Stimulated activated memory B cell treated with anti-CD40 and anti-IgM and Interleukin-4, amounts not matched to agents 10 μg/mL and 1 μg/mL and 100 μg/mL, for 72 hours (primary cell): ENCODE measurements at regions not wholly inside any gene's neighbourhood (a gene's known extent, or its start where the extent isn't known, plus 50 kb on each side); places are given as distances from the start of the nearest gene placed in this dataset.
A peak's percentile ranks its signal among the peaks of the same experiment; 100 is the strongest.
"Not testable (repeated sequence)": the region's sequence is repeated elsewhere in the genome, so short reads cannot be mapped to it uniquely, and the experiment has no call there.

ENCODE experiments used
- ATAC-seq: fragments of 150-1000 bp; cut with Tn5 transposase; 2 replicates; pipeline ENCODE4 v1.10.0; 2021
- H3K27ac Mint-ChIP-seq: one replicate; pipeline ENCODE4 v1.8.0; 2022; ENCODE audit warnings: mild to moderate bottlenecking, mixed read lengths
- H3K27me3 Mint-ChIP-seq: one replicate; pipeline ENCODE4 v1.8.0; 2022; ENCODE audit warnings: mixed read lengths
- H3K36me3 Mint-ChIP-seq: one replicate; pipeline ENCODE4 v1.8.0; 2022; ENCODE audit warnings: mixed read lengths
- H3K4me1 Mint-ChIP-seq: one replicate; pipeline ENCODE4 v1.8.0; 2022; ENCODE audit warnings: mixed read lengths
- H3K4me3 Mint-ChIP-seq: one replicate; pipeline ENCODE4 v1.8.0; 2022; ENCODE audit warnings: mild to moderate bottlenecking, moderate library complexity, mixed read lengths
- H3K9me3 Mint-ChIP-seq: one replicate; pipeline ENCODE4 v1.8.0; 2022; ENCODE audit warnings: mixed read lengths

- peaks cover 3% of the 10 kb centered on the region for H3K4me1 Mint-ChIP-seq
- no peak for ATAC-seq
Observed at GRCh38 chr10:3568392-3568791, 216.6 kb downstream of the KLF6 start.

GRCh38 chr10:3567291-3567963 is 217.6 kb downstream of the KLF6 start:
- Mint-ChIP-seq H3K27me3 (peaks cover 11% of the 10 kb centered on the region), H3K4me3 (no peak overlapping the region), H3K36me3 (no peaks in the 10 kb centered on the region), H3K27ac (no peak overlapping the region), H3K9me3 (no peaks in the 10 kb centered on the region), H3K4me1 (peaks cover 6% of the 10 kb centered on the region)
- no peak for ATAC-seq

More at GRCh38 chr10:3568392-3568791, 216.6 kb downstream of the KLF6 start:
- Mint-ChIP-seq H3K9me3 (no peaks in the 10 kb centered on the region), H3K27ac (no peak overlapping the region), H3K4me3 (no peak overlapping the region), H3K27me3 (peaks cover 11% of the 10 kb centered on the region), H3K36me3 (no peaks in the 10 kb centered on the region)

- no peaks in the 10 kb centered on the region for H3K36me3 Mint-ChIP-seq
- no peaks in the 10 kb centered on the region for H3K9me3 Mint-ChIP-seq
- no peak overlapping the region for H3K27ac Mint-ChIP-seq
- H3K4me1 Mint-ChIP-seq: peaks cover 6% of the 10 kb centered on the region
- no peak for ATAC-seq
- H3K27me3 Mint-ChIP-seq: peaks cover 11% of the 10 kb centered on the region
- H3K4me3 Mint-ChIP-seq: no peak overlapping the region
Observed at GRCh38 chr10:3566627-3567026, 218.4 kb downstream of the KLF6 start.

- H3K27me3 Mint-ChIP-seq: peaks cover 2% of the 10 kb centered on the region
- H3K4me3 Mint-ChIP-seq: no peak overlapping the region
- H3K27ac Mint-ChIP-seq: no peak overlapping the region
- peaks cover 6% of the 10 kb centered on the region for H3K4me1 Mint-ChIP-seq
- no peaks in the 10 kb centered on the region for H3K36me3 Mint-ChIP-seq
- ATAC-seq: no peak
- H3K9me3 Mint-ChIP-seq: no peaks in the 10 kb centered on the region
Observed at GRCh38 chr10:3564346-3565002, 220.5 kb downstream of the KLF6 start.

- no peak overlapping the region for H3K27ac Mint-ChIP-seq
Observed at GRCh38 chr10:3563298-3563697, 221.7 kb downstream of the KLF6 start.

GRCh38 chr10:3560628-3561027 is 224.4 kb downstream of the KLF6 start:
- peaks cover 16% of the 10 kb centered on the region for H3K27me3 Mint-ChIP-seq
- ATAC-seq, H3K4me1 Mint-ChIP-seq, H3K27ac Mint-ChIP-seq, H3K36me3 Mint-ChIP-seq, H3K9me3 Mint-ChIP-seq, H3K4me3 Mint-ChIP-seq: not testable (repeated sequence)

More at GRCh38 chr10:3563298-3563697, 221.7 kb downstream of the KLF6 start:
- Mint-ChIP-seq H3K4me1 (peaks cover 6% of the 10 kb centered on the region), H3K27me3 (peaks cover 7% of the 10 kb centered on the region), H3K36me3 (no peaks in the 10 kb centered on the region), H3K9me3 (no peaks in the 10 kb centered on the region), H3K4me3 (no peak overlapping the region)
- peak; percentile 69 for ATAC-seq

GRCh38 chr10:3559527-3559926 is 225.5 kb downstream of the KLF6 start:
- ATAC-seq: no peak

GRCh38 chr10:3559011-3559410 is 226.0 kb downstream of the KLF6 start:
- Mint-ChIP-seq H3K27ac (no peak overlapping the region), H3K27me3 (peaks cover 16% of the 10 kb centered on the region), H3K36me3 (peaks cover 6% of the 10 kb centered on the region), H3K9me3 (peaks cover 4% of the 10 kb centered on the region), H3K4me1 (peaks cover 16% of the 10 kb centered on the region), H3K4me3 (no peak overlapping the region)
- no peak for ATAC-seq

More at GRCh38 chr10:3559527-3559926, 225.5 kb downstream of the KLF6 start:
- no peak overlapping the region for H3K4me3 Mint-ChIP-seq
- peaks cover 16% of the 10 kb centered on the region for H3K27me3 Mint-ChIP-seq
- H3K36me3 Mint-ChIP-seq: peaks cover 6% of the 10 kb centered on the region
- H3K4me1 Mint-ChIP-seq: peaks cover 11% of the 10 kb centered on the region
- H3K9me3 Mint-ChIP-seq: peaks cover 4% of the 10 kb centered on the region
- H3K27ac Mint-ChIP-seq: no peak overlapping the region

GRCh38 chr10:3556191-3557017 is 228.6 kb downstream of the KLF6 start:
- Mint-ChIP-seq H3K4me3 (peak overlapping the region; percentile 64), H3K4me1 (peaks cover 18% of the 10 kb centered on the region), H3K27me3 (peaks cover 16% of the 10 kb centered on the region)
- H3K9me3 Mint-ChIP-seq, H3K36me3 Mint-ChIP-seq, H3K27ac Mint-ChIP-seq, ATAC-seq: not testable (repeated sequence)

- no peak for ATAC-seq
- peak overlapping the region; percentile 12 for H3K4me3 Mint-ChIP-seq
Observed at GRCh38 chr10:3554121-3554522, 230.9 kb downstream of the KLF6 start.

GRCh38 chr10:3552281-3552680 is 232.7 kb downstream of the KLF6 start:
- no peak for ATAC-seq
- Mint-ChIP-seq H3K27me3 (peaks cover 8% of the 10 kb centered on the region), H3K4me3 (no peak overlapping the region), H3K4me1 (peaks cover 43% of the 10 kb centered on the region), H3K9me3 (peaks cover 4% of the 10 kb centered on the region), H3K36me3 (peaks cover 6% of the 10 kb centered on the region), H3K27ac (no peak overlapping the region)

More at GRCh38 chr10:3554121-3554522, 230.9 kb downstream of the KLF6 start:
- Mint-ChIP-seq H3K27me3 (peaks cover 16% of the 10 kb centered on the region), H3K36me3 (peaks cover 6% of the 10 kb centered on the region), H3K4me1 (peaks cover 32% of the 10 kb centered on the region), H3K9me3 (peaks cover 4% of the 10 kb centered on the region), H3K27ac (peak overlapping the region; percentile 72)

- H3K4me3 Mint-ChIP-seq: no peak overlapping the region
- peaks cover 43% of the 10 kb centered on the region for H3K4me1 Mint-ChIP-seq
- ATAC-seq: no peak
- peaks cover 4% of the 10 kb centered on the region for H3K9me3 Mint-ChIP-seq
- no peak overlapping the region for H3K27ac Mint-ChIP-seq
- peaks cover 5% of the 10 kb centered on the region for H3K36me3 Mint-ChIP-seq
- H3K27me3 Mint-ChIP-seq: peaks cover 6% of the 10 kb centered on the region
Observed at GRCh38 chr10:3551761-3552160, 233.2 kb downstream of the KLF6 start.

GRCh38 chr10:3549118-3549517 is 235.9 kb downstream of the KLF6 start:
- ATAC-seq: no peak
- H3K27ac Mint-ChIP-seq: no peak overlapping the region
- H3K4me3 Mint-ChIP-seq: no peak overlapping the region
- peaks cover 3% of the 10 kb centered on the region for H3K9me3 Mint-ChIP-seq
- peaks cover 34% of the 10 kb centered on the region for H3K4me1 Mint-ChIP-seq
- H3K36me3 Mint-ChIP-seq: no peaks in the 10 kb centered on the region
- no peaks in the 10 kb centered on the region for H3K27me3 Mint-ChIP-seq

- no peaks in the 10 kb centered on the region for H3K36me3 Mint-ChIP-seq
- H3K9me3 Mint-ChIP-seq: peaks cover 3% of the 10 kb centered on the region
- no peak for ATAC-seq
- no peak overlapping the region for H3K27ac Mint-ChIP-seq
- no peaks in the 10 kb centered on the region for H3K27me3 Mint-ChIP-seq
- H3K4me3 Mint-ChIP-seq: no peak overlapping the region
- H3K4me1 Mint-ChIP-seq: peaks cover 32% of the 10 kb centered on the region
Observed at GRCh38 chr10:3548702-3549101, 236.3 kb downstream of the KLF6 start.

- Mint-ChIP-seq H3K36me3 (no peaks in the 10 kb centered on the region), H3K27me3 (no peaks in the 10 kb centered on the region), H3K4me3 (no peak overlapping the region), H3K27ac (no peak overlapping the region), H3K9me3 (peaks cover 3% of the 10 kb centered on the region), H3K4me1 (peaks cover 32% of the 10 kb centered on the region)
- no peak for ATAC-seq
Observed at GRCh38 chr10:3548076-3548475, 236.9 kb downstream of the KLF6 start.
